GM21786 (cell line): ENCODE measurements at regions not wholly inside any gene's neighbourhood (a gene's known extent, or its start where the extent isn't known, plus 50 kb on each side); places are given as distances from the start of the nearest gene placed in this dataset.

Source experiments
- ATAC-seq: cut with Tn5 transposase; IDR thresholded peaks from one replicate; pipeline ENCODE4 v1.9.1; 2021; ENCODE audit not compliant: unreplicated experiment

GRCh38 chr5:158174026-158174425 is 315.1 kb upstream of the CLINT1 start:
- ATAC-seq: no peak

- no peak for ATAC-seq
These were observed 313.1 kb upstream of the CLINT1 start for GRCh38 chr5:158172005-158172404.

- no peak for ATAC-seq
These were observed 311.6 kb upstream of the CLINT1 start for GRCh38 chr5:158170534-158170933.

GRCh38 chr5:158170060-158170459 is 311.1 kb upstream of the CLINT1 start:
- no peak for ATAC-seq

GRCh38 chr5:158166424-158166823 is 307.5 kb upstream of the CLINT1 start:
- no peak for ATAC-seq

- ATAC-seq: no peak
These were observed 306.7 kb upstream of the CLINT1 start for GRCh38 chr5:158165647-158166046.

- no peak for ATAC-seq
These were observed 305.5 kb upstream of the CLINT1 start for GRCh38 chr5:158164296-158165047.

- no peak for ATAC-seq
These were observed 304.7 kb upstream of the CLINT1 start for GRCh38 chr5:158163451-158164295.

GRCh38 chr5:158162479-158163034 is 303.6 kb upstream of the CLINT1 start:
- ATAC-seq: no peak

GRCh38 chr5:158162026-158162425 is 303.1 kb upstream of the CLINT1 start:
- no peak for ATAC-seq

GRCh38 chr5:158159621-158160020 is 300.7 kb upstream of the CLINT1 start:
- ATAC-seq: no peak

- ATAC-seq: no peak
These were observed 297.0 kb upstream of the CLINT1 start for GRCh38 chr5:158155811-158156505.

GRCh38 chr5:158155067-158155466 is 296.1 kb upstream of the CLINT1 start:
- ATAC-seq: no peak

GRCh38 chr5:158154226-158155005 is 295.5 kb upstream of the CLINT1 start:
- ATAC-seq: no peak

GRCh38 chr5:158153508-158153907 is 294.6 kb upstream of the CLINT1 start:
- no peak for ATAC-seq

GRCh38 chr5:158152136-158152535 is 293.2 kb upstream of the CLINT1 start:
- ATAC-seq: no peak

- no peak for ATAC-seq
These were observed 288.3 kb upstream of the CLINT1 start for GRCh38 chr5:158147227-158147626.

GRCh38 chr5:158145827-158146226 is 286.9 kb upstream of the CLINT1 start:
- no peak for ATAC-seq

GRCh38 chr5:158143081-158143480 is 284.1 kb upstream of the CLINT1 start:
- no peak for ATAC-seq

- no peak for ATAC-seq
These were observed 283.2 kb upstream of the CLINT1 start for GRCh38 chr5:158142156-158142555.
